NCI-H2196 treated with DMSO at 0.1 percent for 48 hours (cell line): ENCODE measurements at regions not wholly inside any gene's neighbourhood (a gene's known extent, or its start where the extent isn't known, plus 50 kb on each side); places are given as distances from the start of the nearest gene placed in this dataset.

ENCODE experiments used
- DNase-seq: peaks from one replicate; lab custom pipeline; 2025; ENCODE audit not compliant: unreplicated experiment; lab: John Stamatoyannopoulos, UW

DNA sequence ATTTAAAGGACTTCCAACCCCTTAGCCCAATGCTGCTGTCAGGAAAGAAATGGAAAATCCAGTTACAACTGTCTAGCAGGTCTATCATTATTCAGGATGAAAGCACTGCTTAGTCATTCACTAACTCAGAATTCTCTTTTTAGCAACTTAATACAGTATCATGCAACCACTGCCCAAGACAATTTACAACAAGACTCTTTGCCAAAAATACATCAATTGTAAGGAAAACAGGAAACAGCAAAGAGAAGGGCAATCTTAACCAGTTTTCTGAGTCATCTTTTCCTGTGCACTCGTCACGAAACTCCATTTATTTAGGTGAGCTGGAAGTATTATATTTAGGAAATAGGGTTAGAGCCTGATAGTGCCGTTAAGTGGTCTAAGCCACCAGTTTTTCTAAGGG, 1197.7 kb upstream of the CITED2 start:
- DNase-seq = no peak

DNA sequence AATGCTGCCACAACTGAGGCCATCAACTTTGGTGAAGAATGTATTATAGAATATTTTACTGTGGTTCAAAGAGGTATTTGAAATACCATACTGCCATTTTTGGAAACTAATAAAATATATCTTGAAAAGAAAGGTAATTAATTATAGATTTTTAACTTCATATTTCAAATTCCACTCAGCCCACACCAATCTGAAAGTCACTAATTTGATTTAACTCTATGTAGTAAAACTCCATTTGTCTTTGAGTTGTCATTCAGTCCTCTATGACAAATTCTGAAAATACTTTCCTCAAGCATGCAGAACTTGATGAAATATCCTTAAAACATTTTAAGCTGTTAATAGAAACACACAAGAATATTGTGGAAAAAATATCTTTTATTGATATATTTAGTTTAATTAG, 1196.7 kb upstream of the CITED2 start:
- no peak for DNase-seq

DNA sequence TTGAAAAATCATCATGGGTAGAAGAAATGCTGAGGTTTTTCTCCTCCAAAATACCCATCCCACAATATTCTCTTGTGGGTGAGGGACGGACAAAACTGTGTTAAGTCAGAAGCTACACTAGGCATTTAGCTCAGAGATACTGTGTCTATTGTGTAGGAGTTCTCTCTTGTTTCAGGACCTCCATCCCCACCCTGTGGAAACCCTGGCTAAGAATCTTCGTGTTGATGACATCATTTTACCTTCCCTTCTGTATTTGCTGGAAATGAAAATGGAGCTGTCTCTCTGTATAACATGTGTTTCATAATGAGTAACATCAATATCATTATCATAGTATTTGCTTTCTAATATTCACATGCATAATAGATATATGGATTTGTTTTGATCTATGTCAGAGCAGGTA, 1193.0 kb upstream of the CITED2 start:
- no peak for DNase-seq

DNA sequence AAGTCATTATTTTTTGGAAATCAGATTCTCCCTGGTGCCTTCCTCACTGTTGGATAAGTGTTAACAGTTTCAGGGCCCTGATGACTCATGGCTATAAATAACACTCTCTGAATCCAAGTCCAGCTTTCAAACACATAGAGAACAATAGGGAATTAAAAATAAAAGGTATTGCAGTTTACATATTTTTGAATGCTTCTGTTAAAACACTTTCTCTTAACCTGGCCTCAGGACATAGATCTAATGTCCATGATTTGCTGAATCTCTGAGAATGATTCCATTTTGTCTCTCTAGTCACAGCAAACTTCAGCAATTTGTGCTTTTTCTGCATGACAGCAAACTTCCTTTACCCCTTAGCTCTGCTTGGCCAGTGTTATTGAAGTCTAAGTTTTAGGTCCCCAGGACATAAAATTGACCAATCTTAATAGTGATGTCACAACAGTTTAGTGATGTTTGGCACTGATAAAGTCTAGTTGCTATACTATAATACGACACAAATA, 1192.4 kb upstream of the CITED2 start:
- no peak for DNase-seq

DNA sequence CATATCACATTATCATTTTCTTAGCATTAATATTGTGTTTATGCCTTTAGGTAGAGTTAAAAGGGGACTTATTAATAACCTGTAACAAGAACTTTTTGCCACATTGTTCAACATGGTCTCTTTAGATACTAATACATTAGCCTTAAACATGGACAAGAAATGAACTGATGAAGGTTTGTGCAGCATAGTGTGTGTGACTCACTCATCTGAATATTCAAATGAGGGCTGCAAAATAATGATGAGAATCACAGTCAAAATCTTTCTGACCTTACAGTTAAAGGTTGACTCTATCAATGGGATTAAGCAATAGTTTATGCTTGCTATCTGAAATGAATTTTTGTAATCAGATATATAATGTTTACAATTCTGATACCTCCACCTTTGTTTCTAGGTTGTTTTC, 1189.3 kb upstream of the CITED2 start:
- DNase-seq = no peak

DNA sequence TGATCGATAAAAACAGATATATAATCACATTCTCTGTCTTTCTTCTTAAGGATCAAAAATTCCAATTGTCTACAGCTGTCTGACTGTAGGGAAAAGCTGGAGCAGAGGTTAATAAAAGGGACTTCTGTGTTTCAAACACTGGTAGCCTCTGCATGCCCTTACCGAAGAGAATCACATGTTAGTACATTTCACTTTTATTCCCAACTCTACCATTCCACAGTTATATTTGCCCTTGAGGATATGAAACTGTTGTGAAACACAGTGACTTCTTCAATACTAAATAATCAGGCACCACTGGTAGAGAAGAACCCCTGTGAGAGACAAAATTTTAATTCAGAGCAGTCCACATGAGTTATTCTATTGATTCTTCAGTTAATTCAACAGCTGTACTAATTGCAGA, 1187.3 kb upstream of the CITED2 start:
- no peak for DNase-seq

DNA sequence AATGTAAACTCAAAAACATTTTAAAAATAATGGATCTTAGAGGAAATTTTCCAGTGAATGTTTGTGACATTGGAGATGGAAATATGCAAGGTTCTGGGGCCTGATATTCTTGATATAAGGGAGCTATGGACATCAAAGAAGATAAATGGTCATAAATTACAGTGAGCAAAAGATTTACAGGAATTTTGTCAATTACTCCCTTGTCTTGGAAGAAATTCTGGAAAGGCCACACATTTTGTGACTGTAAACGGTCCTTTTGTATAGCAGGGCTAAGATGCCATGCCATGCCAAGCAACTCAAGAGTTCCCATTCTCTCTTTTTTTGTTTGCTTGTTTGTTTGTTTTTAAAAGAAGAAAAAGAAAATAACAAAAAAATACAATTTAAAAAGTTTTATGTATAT, 1186.2 kb upstream of the CITED2 start:
- no peak for DNase-seq

DNA sequence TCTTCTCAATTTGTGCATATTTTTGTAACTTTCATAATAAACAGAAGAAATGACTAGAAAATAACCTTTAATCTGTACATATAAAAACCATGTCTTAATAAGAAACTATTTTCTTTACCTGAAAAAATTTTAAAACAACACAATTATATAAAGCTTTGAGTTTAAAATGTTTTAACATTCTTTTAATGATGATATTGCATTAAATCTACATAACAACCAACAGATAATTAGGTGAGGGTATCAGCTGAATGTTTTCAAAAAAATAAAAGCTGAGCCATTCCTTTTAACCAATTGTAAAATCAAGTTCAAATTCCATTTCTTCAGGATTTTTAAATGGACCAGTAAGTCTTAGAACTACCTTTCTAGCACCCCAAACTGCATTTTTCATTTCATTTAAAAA, 1185.0 kb upstream of the CITED2 start:
- DNase-seq = no peak

DNA sequence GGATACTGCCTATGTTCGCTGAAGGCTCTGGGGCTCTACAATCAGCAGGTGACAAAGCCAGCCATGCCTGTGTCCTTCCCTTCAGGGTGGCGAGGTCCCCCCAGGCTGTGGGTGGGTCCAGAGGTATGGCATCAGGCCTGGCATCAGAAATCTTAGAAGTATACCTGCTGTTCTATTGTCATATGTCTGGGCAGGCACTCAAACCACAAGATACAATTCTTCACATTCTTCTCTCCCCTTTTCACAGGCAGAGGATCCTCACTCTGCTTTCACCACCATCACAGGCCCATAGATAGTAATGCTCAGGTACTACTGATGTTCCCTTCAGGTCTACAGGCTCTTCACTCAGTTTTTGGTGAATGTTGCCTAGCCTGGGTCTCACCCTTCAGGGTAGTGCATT, 1180.0 kb upstream of the CITED2 start:
- DNase-seq = no peak

DNA sequence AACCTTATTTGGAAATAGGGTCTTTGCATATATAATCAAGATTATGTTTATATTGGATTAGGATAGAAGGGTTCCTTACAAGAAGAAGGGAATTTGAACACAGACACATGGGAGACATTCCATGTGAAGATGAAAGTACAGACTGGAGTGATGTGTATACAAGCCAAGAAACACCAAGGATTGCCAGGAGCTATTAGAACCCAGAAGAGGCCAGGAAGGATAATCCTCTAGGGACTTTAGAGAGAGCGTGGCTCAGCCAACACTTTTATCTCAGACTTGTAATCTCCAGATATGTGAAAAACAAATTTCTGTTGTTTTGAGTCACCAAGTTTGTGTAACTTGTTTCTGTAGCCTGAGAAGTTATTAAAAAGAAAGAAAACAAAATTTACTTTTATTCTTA, 1173.9 kb upstream of the CITED2 start:
- no peak for DNase-seq

DNA sequence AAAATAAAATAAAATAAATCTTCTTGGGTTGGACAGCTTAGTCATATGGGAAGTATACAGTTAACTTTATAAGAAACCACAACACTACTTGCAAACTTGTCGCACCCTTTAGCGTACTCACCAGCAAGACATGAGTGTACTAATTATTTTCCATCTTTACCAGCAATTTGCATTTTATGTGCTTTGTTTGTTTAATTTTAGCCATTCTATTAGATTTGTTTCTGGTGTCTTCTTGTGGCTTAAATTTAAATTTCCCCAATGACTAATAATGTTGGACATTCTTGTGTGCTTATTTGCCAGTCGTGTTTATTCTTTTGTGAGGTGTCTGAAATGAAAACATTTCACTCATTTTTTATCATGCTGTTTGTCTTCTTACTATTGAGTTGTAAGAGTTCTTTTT, 1172.2 kb upstream of the CITED2 start:
- DNase-seq = no peak

DNA sequence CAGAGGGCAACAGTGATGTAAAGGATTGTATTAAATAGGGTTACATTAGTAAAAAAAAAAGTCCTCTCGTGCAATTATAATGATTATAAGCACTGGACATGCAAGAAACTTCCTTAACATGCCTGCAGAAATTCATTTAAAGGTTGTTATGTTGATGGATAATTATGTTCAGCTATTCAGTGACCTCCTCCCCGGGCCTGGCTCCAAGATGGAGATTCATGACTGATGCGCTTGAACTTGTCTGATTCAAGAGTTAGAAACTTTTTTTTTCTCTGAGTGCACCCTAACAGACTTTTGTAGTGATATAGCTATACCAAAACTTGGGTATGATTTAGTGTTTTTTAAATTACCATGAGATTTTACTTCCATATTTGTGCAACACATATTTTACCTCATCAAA, 1170.0 kb upstream of the CITED2 start:
- DNase-seq = no peak

DNA sequence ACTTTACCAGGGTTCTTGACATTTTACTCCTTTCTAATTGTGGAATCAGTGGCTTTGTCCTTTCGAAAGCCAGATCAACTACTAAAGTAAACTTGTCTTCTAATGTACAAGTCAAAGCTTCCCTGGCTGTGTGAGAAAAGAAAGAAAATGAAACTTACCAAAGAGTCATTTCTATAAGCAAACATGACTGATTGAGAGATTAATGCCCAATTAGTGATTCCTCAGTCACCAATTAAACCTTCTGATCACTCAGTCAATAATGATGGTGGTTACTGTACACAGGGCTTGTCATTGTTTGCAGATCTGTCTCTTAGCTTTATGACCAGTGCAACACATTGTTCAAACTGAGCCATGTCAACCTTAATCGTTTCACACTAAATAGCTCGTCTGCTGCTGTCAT, 1168.4 kb upstream of the CITED2 start:
- DNase-seq = no peak

DNA sequence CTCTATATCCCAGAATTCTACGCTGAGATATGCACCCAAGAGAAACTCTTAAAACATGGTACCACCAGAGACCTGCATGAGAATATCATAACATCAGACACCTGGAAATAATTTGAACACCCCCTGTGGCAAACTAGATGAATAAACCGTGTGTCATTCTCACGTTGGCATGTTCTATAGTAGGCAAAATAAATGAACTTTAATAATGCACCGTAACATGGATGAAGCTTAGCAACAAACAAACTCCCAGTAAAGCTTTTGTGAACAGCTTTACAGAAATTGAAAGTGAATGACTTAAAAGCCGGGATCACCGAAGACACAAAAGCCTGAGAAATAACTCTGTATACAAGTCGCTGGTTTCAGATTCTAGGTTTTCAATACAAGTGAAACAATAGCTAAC, 1166.8 kb upstream of the CITED2 start:
- DNase-seq = no peak

DNA sequence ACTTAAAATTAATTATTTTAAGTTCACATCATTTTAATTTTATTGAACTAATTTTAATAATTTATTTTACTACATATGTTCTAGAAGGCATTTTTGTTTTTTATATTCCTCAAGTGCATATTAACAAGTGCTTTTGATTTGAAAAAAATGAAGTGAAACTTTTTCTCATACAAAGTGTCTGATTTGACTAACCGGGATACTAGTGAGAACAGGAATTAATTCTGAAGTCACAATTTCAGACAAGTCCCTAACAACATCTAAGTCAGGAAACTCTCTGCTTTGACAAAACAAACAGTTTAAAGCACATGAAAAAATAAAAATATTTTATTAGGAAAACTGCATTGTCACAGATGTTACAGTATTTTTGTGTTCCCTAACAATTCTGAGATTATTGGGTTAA, 1166.3 kb upstream of the CITED2 start:
- DNase-seq = no peak

DNA sequence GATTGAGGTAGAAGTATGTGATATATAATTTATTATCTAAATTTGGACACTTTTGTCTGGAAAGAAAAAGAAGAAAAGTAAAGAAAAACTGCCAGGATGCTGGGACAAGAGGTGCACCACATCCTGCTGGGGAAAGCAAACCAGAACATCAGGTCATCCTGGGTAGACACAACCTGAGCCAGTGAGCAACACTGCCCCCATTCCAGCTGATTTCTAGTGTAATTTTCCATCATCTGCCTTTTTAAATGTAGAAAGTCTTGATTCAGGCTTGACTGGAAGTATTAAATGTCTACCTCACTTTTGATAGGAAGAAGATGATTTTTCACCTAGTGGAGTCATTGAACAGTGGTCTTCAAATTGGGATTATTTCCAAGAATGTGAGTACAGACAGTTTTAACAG, 1164.5 kb upstream of the CITED2 start:
- DNase-seq = no peak

DNA sequence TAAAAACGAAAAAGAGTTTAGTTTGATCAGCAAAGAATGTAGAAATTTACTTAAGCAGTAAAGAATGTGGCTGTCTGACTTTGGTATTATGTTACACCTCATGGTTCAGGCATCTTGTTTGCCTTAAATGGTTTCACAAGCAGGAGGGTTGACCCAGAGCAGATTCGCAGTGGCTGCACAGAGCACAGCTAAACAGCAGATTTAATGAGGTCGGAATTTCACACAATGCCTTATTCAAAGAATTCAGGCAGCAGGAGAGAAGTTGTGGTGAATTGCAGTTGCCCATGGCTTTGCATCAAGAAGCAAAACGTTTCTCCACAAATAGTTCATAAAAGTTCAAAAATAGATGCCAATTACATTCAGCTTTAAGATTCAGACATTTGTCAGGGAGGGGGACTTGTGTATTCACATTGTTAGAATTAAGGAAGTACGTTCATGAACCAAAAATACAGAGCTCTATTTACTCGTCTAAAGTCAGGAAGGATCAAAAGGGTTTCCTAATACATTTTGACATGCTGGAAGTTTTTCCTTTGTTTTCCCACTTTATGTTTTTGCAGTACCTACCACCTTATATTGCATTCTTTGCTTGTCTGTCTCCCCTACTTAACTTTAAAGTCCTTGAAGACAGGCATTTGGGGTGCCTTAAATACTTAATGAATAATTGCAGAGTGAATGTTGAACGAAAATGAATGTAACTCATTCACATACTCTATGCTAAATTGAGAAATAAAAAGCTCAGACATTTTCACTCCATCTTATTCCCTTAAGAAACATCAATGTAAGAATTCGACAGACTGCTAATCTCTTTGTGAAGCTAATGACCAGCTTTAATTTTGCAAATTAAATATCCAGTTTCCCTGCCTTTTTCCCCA, 1163.6 kb upstream of the CITED2 start:
- no peak for DNase-seq

DNA sequence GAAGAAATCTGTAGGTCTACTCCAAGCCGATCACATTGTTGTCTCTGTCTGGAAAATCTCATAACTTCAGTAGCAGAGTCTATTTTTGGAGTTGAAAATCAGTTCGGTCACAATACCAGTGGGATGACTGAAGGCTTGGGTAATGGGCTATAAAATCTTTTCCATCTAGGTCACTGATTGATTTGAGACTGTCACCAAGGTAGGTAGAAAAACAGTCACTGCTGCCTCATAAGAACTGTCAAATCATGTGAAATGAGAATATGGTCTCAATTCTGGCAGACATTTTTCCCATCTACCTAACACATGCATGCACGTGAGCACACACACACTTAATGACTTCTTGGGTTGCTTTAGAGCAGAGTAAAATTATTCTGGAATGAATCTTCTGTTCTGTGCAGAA, 1162.8 kb upstream of the CITED2 start:
- no peak for DNase-seq

DNA sequence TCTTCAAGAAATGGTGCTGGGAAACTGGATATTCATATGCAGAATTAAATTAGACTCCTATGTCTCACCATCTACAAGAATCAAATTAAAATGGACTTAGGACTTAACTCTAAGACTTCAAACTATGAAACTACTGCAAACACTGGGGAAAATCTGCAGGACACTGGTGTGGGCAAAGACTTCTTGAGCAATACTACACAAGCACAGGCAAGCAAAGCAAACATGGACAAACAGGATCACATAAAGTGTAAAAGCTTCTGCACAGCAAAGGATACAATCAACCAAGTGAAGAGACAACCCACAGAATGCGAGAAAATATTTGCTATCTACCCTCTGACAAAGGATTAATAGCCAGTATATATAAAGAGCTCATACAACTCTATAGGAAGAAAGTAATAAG, 1161.1 kb upstream of the CITED2 start:
- DNase-seq = no peak

DNA sequence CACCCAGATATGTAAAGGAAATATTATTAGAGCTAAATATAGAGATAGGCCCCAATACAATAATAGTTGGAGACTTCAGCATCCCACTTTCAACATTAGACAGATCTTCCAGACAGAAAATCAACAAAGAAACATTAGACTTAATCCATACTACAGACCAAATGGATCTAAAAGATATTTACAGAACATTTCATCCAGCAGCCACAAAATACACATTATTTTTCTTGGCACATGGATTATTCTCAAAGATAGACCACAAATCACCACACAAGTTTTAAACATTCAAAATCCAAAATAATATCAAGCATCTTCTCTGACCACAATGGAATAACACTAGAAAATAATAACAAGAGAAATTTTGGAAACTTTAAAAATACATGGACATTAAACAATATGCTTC, 1159.1 kb upstream of the CITED2 start:
- DNase-seq = no peak

DNA sequence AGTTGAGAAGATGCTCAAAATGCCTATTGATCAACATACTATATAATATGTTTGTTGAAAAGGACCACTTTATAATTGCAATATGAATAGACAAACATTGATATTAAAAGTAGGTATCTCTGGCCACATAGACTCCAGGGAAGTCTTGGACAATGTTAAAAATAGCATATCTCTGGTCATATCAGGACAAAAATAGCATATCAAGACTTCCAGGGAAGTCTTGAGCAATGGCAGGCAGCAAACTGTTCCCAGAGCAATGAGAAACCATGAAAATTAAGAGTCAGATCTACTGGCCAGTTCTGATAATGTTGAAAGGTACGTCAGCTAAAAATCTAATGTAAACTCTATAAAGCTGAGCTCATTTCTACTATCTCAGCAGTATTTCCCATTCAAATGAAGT, 1130.3 kb upstream of the CITED2 start:
- no peak for DNase-seq

DNA sequence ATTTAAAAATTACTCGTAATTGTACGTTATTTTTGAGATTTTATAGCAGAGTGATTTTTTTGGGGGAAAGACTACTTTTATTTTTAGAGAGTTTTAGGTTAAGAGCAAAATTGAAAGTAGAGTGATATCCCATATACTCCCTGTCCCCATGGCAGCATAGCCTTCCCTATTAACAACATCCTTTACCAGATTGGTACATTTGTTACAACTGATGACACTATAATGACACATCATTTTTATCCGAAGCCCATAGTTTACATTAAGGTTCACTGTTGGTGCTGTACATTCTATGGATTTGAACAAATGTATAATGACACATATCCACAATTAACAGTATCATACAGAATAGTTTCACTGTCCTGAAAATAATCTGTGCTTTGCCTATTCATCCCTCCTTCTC, 1126.4 kb upstream of the CITED2 start:
- no peak for DNase-seq

DNA sequence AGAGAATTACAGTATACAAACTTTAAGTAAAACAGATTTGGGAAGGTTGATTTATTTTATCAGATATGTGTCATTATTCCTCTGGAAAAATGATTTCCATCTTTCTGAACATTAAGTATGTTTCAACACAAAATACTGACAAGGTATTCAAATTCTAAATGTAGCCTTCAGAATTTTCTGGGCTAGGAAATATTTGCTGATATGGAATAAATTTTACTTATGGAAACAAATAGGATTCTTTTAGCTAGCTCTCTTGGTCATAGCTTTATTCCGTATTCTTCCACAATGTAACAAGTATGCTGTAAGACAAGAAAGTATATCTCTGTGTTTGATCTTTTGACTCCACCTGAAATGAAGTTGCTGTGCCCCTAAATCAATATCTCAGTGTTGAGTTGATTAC, 1125.2 kb upstream of the CITED2 start:
- no peak for DNase-seq
